ENCODE measurements at regions not wholly inside any gene's neighbourhood (a gene's known extent, or its start where the extent isn't known, plus 50 kb on each side); places are given as distances from the start of the nearest gene placed in this dataset.

GRCh38 chr3:194076475-194076874 is 59.5 kb upstream of the HES1 start:
- TF ChIP-seq CTCF (IDR thresholded peaks at IDR 0.05; ENCODE audit: borderline replicate concordance, insufficient read depth, low read depth, low read length): no peak
- H3K4me3 ChIP-seq (ENCODE audit: low read depth, low read length): no peak overlapping the region

GRCh38 chr3:194077602-194078001 is 58.3 kb upstream of the HES1 start:
- no peak for TF ChIP-seq CTCF (IDR thresholded peaks at IDR 0.05; ENCODE audit: borderline replicate concordance, insufficient read depth, low read depth, low read length)
- H3K4me3 ChIP-seq (ENCODE audit: low read depth, low read length): no peak overlapping the region

GRCh38 chr3:194078045-194078821 is 57.7 kb upstream of the HES1 start:
- no peak for TF ChIP-seq CTCF (IDR thresholded peaks at IDR 0.05; ENCODE audit: borderline replicate concordance, insufficient read depth, low read depth, low read length)
- H3K4me3 ChIP-seq (ENCODE audit: low read depth, low read length): no peak overlapping the region

- H3K4me3 ChIP-seq (ENCODE audit: low read depth, low read length): no peak overlapping the region
- no peak for TF ChIP-seq CTCF (IDR thresholded peaks at IDR 0.05; ENCODE audit: borderline replicate concordance, insufficient read depth, low read depth, low read length)
Measured at GRCh38 chr3:194079702-194080172, 56.2 kb upstream of the HES1 start.

GRCh38 chr3:194080436-194080835 is 55.5 kb upstream of the HES1 start:
- H3K4me3 ChIP-seq (ENCODE audit: low read depth, low read length): no peak overlapping the region
- no peak for TF ChIP-seq CTCF (IDR thresholded peaks at IDR 0.05; ENCODE audit: borderline replicate concordance, insufficient read depth, low read depth, low read length)

GRCh38 chr3:194080913-194081800 is 54.8 kb upstream of the HES1 start:
- H3K4me3 ChIP-seq (ENCODE audit: low read depth, low read length): no peak overlapping the region
- no peak for TF ChIP-seq CTCF (IDR thresholded peaks at IDR 0.05; ENCODE audit: borderline replicate concordance, insufficient read depth, low read depth, low read length)
